Mesothelial cell of epicardium (in vitro differentiated cells): ENCODE measurements at regions not wholly inside any gene's neighbourhood (a gene's known extent, or its start where the extent isn't known, plus 50 kb on each side); places are given as distances from the start of the nearest gene placed in this dataset.

Experiments
- DNase-seq, 2 experiments: peaks; one replicate each; pipeline ENCODE4 v3.0.0; 2021; ENCODE audit warnings: low spot score in 2 of 2; ENCODE audit not compliant: unreplicated experiment in 2 of 2
- H3K27ac Mint-ChIP-seq: 2 replicates; pipeline ENCODE4 v1.8.0; 2021; ENCODE audit warnings: mixed read lengths
- H3K27me3 Mint-ChIP-seq: 2 replicates; pipeline ENCODE4 v1.8.0; 2021; ENCODE audit warnings: low read depth, mixed read lengths
- H3K36me3 Mint-ChIP-seq: 2 replicates; pipeline ENCODE4 v1.8.0; 2021; ENCODE audit warnings: mixed read lengths
- H3K4me1 Mint-ChIP-seq: 2 replicates; pipeline ENCODE4 v1.8.0; 2021; ENCODE audit warnings: mixed read lengths
- H3K4me3 Mint-ChIP-seq: 2 replicates; pipeline ENCODE4 v1.8.0; 2021; ENCODE audit warnings: mild to moderate bottlenecking, moderate library complexity, mixed read lengths
- H3K9me3 Mint-ChIP-seq: 2 replicates; pipeline ENCODE4 v1.8.0; 2021; ENCODE audit warnings: mixed read lengths
- TF ChIP-seq, protein P1 (sequence below): fragments of 200-600 bp; sonication (generic); IDR thresholded peaks from one replicate; pipeline ENCODE4 v1.5.0; 2021; ENCODE audit warnings: antibody characterized with exemption; ENCODE audit not compliant: unreplicated experiment

GRCh38 chr9:78972303-78972999 lies 599.3 kb upstream of the TLE4 start:
- no peak overlapping the region for H3K4me3 Mint-ChIP-seq

GRCh38 chr9:78973907-78974306 lies 597.9 kb upstream of the TLE4 start:
- Mint-ChIP-seq H3K4me3 (no peak overlapping the region), H3K27me3 (peaks cover 2% of the 10 kb centered on the region), H3K36me3 (no peaks in the 10 kb centered on the region), H3K9me3 (peaks cover 1% of the 10 kb centered on the region), H3K4me1 (peaks cover 10% of the 10 kb centered on the region), H3K27ac (no peak overlapping the region)
- no peak for DNase-seq
- TF ChIP-seq, protein P1, sequence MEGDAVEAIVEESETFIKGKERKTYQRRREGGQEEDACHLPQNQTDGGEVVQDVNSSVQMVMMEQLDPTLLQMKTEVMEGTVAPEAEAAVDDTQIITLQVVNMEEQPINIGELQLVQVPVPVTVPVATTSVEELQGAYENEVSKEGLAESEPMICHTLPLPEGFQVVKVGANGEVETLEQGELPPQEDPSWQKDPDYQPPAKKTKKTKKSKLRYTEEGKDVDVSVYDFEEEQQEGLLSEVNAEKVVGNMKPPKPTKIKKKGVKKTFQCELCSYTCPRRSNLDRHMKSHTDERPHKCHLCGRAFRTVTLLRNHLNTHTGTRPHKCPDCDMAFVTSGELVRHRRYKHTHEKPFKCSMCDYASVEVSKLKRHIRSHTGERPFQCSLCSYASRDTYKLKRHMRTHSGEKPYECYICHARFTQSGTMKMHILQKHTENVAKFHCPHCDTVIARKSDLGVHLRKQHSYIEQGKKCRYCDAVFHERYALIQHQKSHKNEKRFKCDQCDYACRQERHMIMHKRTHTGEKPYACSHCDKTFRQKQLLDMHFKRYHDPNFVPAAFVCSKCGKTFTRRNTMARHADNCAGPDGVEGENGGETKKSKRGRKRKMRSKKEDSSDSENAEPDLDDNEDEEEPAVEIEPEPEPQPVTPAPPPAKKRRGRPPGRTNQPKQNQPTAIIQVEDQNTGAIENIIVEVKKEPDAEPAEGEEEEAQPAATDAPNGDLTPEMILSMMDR: no peak

More at GRCh38 chr9:78972303-78972999, 599.3 kb upstream of the TLE4 start:
- TF ChIP-seq, protein P1: no peak
- DNase-seq: no peak
- H3K36me3 Mint-ChIP-seq: peaks cover 3% of the 10 kb centered on the region
- peaks cover 13% of the 10 kb centered on the region for H3K9me3 Mint-ChIP-seq
- peaks cover 10% of the 10 kb centered on the region for H3K4me1 Mint-ChIP-seq
- H3K27ac Mint-ChIP-seq: no peak overlapping the region
- peaks cover 2% of the 10 kb centered on the region for H3K27me3 Mint-ChIP-seq

- H3K27me3 Mint-ChIP-seq: no peaks in the 10 kb centered on the region
- peaks cover 20% of the 10 kb centered on the region for H3K4me1 Mint-ChIP-seq
- peaks cover 9% of the 10 kb centered on the region for H3K9me3 Mint-ChIP-seq
- H3K4me3 Mint-ChIP-seq: no peak overlapping the region
- no peaks in the 10 kb centered on the region for H3K36me3 Mint-ChIP-seq
- no peak for DNase-seq
- H3K27ac Mint-ChIP-seq: no peak overlapping the region
- TF ChIP-seq, protein P1: no peak
Observed at GRCh38 chr9:78982849-78983248, 588.9 kb upstream of the TLE4 start.

GRCh38 chr9:78985084-78985738 lies 586.6 kb upstream of the TLE4 start:
- H3K27ac Mint-ChIP-seq: no peak overlapping the region
- no peak for DNase-seq
- no peaks in the 10 kb centered on the region for H3K27me3 Mint-ChIP-seq
- no peaks in the 10 kb centered on the region for H3K36me3 Mint-ChIP-seq
- no peak overlapping the region for H3K4me3 Mint-ChIP-seq
- H3K9me3 Mint-ChIP-seq: peaks cover 13% of the 10 kb centered on the region
- TF ChIP-seq, protein P1: no peak
- peaks cover 20% of the 10 kb centered on the region for H3K4me1 Mint-ChIP-seq

DNA sequence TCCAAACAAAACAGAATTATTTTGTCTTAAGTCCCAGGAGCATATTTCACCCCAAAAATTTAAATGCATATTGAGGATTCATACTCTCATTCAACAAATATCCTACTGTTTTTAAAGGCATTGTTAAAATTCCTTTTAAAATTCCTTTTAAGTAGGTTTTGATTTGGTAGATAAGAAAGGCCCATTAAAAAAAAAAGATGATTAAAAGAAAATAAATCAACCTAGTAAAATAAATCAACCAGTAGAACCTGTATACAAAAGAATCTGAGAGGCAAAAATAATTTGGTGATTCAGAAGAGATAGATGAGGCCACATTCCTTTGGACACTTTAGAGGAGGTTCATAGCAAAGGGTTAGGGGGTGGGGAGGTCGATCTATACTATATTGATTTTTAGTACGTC lies 585.3 kb upstream of the TLE4 start:
- Mint-ChIP-seq H3K36me3 (no peaks in the 10 kb centered on the region), H3K27me3 (no peaks in the 10 kb centered on the region), H3K27ac (no peak overlapping the region), H3K4me3 (no peak overlapping the region), H3K9me3 (peaks cover 13% of the 10 kb centered on the region), H3K4me1 (peaks cover 20% of the 10 kb centered on the region)
- TF ChIP-seq, protein P1: no peak
- no peak for DNase-seq
